GM12873 (cell line): ENCODE measurements at regions not wholly inside any gene's neighbourhood (a gene's known extent, or its start where the extent isn't known, plus 50 kb on each side); places are given as distances from the start of the nearest gene placed in this dataset.

Source experiments
- TF ChIP-seq, protein P1 (sequence below): IDR thresholded peaks from 2 replicates; pipeline ENCODE4 v1.5.1; 2012; ENCODE audit warnings: low read depth, mild to moderate bottlenecking, moderate library complexity, low read length, control low read depth; ENCODE audit not compliant: insufficient read depth; ENCODE audit errors: missing control alignments

DNA sequence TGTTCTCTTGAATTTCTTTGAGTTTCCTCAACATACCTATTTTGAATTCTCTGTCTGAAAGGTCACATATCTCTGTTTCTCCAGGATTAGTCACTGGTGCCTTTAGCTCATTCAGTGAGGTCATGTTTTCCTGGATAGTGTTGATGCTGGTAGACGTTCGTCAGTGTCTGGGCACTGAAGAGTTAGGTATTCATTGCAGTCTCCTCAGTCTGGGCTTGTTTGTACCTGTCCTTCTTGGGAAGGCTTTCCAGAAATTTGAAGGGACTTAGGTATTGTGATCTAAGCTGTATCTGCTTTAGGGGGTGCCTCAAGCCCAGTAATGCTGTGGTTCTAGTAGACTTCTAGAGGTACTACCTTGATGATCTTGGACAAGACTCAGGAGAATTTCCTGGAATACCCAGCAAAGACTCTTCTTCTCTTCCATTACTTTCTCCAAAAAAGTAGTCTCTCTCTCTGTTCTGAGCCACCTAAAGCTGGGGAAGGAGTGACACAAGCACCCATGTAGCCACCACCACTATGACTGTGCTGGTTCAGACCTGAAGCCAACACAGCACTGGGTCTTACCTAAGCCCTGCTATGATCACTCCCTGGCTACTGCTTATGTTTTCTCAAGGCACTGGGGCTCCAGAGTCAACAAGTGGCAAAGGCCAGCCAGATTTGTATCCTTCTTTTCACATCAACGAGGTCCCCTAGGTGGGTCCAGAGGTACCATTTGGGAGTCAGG, 852.0 kb downstream of the BCL11A start:
- TF ChIP-seq, protein P1, sequence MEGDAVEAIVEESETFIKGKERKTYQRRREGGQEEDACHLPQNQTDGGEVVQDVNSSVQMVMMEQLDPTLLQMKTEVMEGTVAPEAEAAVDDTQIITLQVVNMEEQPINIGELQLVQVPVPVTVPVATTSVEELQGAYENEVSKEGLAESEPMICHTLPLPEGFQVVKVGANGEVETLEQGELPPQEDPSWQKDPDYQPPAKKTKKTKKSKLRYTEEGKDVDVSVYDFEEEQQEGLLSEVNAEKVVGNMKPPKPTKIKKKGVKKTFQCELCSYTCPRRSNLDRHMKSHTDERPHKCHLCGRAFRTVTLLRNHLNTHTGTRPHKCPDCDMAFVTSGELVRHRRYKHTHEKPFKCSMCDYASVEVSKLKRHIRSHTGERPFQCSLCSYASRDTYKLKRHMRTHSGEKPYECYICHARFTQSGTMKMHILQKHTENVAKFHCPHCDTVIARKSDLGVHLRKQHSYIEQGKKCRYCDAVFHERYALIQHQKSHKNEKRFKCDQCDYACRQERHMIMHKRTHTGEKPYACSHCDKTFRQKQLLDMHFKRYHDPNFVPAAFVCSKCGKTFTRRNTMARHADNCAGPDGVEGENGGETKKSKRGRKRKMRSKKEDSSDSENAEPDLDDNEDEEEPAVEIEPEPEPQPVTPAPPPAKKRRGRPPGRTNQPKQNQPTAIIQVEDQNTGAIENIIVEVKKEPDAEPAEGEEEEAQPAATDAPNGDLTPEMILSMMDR, result no peak

DNA sequence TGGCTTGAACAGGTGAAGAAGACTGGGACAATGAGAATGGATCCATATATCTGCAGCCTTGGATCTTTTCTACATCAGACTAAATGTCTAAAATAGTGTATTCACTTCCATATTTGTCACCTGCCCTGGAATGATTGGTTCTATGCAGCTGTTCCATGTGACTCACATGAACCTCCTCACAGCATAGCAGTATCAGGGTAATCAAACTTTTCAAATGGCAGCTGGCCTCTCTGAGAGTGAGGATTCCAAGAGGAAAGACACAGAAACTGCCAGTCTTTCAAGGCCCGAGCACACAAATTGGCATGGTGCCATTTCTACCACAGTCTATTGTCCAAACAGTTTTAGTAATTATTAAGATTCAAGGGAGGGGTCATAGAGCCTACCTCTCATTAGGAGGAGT, 859.3 kb downstream of the BCL11A start:
- TF ChIP-seq, protein P1, result no peak

DNA sequence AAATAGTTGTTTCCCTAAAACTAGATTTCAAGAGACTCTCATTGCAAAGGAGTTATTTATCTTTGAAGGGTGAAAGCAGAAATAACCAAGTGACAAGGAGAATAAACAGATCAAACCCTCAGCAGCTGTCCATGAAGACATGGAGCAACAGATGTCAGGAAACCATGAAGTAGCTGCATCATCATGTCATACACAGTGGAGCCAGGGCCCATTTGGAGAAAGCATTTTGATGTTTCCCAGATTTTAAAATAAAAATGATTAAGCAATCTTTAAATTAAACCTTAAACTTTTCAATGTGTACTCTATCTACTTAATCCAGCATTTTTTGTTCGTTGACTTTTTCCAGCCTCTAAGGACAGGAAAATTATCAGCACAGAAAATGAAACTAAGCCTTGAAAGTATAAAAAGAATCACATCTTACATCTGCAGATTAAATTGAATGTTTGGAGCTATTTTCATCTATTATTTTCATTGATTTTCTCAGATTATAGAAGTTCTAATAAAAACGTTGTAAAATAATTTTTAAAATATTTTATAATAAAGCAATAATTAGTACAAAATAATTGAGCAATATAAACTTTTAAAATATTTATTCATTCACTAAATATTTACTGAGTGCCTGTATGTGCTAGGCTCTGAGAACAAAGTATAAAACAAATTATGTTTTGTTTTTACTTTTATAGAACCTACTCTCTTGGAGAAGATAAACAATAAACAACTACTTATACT, 860.1 kb downstream of the BCL11A start:
- TF ChIP-seq, protein P1, result no peak

DNA sequence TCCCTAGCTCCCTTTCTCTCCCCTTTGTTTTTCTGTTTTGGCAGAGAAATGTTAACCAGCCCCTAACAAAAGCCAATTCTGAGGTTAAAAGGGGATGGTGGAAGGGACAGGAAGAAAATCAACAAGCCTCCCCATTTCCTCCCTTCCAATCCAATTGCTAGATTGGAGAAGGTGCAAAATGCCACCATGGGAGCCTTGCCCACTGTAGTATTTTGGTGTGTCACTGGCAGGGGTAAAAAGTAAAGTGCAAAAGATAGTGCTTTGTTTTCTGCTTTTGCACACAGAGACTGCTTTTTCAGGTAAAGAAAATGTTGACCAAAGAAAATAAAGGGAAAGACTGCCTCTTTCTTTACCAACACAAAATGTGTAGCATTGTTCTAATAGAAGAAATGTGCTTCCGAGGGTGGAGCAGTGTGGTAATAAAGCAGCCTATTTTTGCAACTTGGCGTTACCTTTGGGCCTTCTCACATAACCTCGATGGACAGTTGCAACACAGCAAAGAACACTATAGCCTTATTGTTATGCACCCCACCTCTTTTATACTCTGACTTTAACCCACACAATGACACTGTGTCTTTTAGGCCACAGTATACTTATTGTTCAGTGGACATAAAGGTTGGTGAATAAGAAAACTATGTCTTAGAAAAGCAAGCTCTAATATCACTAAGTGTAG, 861.8 kb downstream of the BCL11A start:
- TF ChIP-seq, protein P1, result no peak

DNA sequence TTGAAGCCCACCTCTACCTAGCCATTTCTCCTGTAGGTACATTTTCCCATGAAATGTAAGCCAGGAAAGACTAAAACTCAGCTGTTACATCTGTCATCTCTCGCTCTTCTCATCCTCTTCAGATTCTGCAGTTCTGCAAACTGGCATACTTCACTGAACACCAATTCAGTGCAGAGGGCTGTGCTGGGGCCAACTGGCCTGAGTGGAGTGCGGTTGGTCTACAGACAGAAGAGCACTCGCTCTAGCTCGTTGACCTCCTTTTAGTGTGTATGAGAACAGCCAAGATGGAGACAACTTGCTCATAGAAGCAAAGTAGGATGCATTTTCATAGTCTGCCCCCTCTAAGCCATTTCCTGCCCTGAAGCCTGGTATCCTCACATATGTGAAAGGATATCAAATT, 862.6 kb downstream of the BCL11A start:
- TF ChIP-seq, protein P1, result no peak

DNA sequence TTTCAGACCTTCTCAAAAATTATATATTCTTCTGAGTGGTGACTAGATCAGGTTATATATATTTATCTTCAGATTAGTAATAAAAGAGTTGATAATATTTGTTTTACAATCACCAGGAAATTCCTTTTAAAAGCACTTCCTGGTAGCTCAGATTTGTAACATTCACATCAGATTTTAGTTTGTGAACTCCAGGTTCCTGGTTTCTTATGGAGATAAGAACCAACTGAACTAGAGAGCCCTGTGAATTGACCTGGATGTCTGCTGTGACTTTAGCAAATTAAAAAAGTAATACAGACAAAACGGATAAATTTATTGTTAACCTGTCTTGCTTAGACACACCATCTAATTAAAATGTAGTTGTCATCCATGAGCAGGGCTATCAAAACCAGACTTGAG, 868.7 kb downstream of the BCL11A start:
- TF ChIP-seq, protein P1, result no peak

DNA sequence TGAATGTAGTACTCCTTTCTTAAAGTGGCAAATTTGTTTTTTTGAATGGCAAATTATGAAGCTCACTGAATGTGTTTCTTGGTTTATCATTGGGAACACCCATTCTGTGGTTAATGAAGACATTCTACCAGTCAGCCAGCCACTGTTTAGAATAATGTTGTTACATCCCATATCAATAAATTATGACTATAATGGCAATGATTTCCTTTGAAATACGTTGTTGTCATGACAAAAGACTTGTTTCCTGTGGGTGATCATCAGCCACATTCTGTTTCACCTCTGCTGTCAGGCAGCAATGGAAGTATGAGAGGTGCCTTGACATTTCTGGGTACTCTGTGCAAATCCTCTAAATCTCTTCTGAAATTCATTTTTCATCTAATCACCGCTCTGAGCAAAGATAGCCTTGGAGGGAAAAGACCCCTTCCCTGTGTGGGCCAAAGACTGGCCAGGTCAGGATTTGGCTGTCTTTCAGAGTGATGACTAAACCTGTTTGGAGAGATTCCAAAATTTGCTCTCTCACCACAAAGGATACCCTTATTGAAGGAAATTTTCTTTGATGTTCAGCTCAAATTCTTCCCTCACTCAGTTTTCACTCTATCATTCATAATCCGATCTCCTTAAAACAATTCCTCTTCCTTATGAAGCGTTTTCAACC, 869.2 kb downstream of the BCL11A start:
- TF ChIP-seq, protein P1, result no peak
